HG02588 (cell line): ENCODE measurements at regions not wholly inside any gene's neighbourhood (a gene's known extent, or its start where the extent isn't known, plus 50 kb on each side); places are given as distances from the start of the nearest gene placed in this dataset.
"Not testable (repeated sequence)": the region's sequence is repeated elsewhere in the genome, so short reads cannot be mapped to it uniquely, and the experiment has no call there.

Experiments
- ATAC-seq: cut with Tn5 transposase; IDR thresholded peaks from one replicate; pipeline ENCODE4 v1.9.1; 2021; ENCODE audit warnings: mild to moderate bottlenecking, moderate library complexity; ENCODE audit not compliant: unreplicated experiment

DNA sequence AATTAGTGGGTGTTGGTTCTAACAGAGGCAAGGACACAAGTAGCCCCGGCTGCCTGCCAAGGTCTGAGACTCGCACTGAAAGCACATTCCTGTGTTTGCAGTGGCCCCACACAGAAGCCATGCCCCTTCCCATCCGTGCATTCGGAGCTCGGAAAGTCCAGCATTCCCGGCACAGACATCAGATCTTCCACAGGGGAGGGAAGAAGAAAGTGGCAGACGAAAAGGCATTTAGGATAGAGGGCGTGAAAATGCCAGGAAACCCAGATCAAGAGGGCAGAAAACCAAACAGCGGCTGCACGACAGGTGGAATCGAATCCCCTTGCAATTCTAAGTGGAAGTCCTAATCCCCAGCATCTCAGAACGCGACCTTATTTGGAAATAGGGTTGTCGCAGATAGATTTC is 105.5 kb upstream of the ASB18 start:
- no peak for ATAC-seq

DNA sequence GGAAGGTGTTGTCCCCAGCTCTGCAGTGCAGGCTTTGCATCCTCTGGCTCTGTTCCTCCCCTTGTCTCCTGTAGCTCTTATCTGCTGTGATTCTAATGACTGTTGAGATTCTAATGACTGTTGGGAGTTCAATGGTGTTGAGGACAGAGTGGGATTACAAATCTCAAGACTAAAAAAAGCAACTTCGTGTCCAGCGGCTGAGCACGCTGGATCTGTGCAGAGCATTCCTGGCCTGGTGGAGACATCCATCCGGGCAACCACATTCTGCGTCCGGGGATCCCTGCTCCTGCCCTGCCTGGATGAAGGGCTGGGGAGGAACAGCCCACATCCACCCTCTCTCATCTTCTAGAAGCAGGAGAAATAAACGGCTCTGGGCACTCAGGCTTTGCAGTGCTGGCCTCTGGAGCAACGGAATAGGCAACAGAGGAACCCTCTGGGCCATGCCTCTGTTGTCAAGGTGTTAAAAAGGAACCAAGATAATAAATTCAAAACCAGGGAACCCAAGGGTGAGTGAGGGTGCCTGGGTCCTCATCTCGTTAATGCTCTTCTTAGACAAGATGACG is 106.7 kb upstream of the ASB18 start:
- no peak for ATAC-seq

GRCh38 chr2:236375973-236376476 is 111.8 kb upstream of the ASB18 start:
- ATAC-seq = no peak

DNA sequence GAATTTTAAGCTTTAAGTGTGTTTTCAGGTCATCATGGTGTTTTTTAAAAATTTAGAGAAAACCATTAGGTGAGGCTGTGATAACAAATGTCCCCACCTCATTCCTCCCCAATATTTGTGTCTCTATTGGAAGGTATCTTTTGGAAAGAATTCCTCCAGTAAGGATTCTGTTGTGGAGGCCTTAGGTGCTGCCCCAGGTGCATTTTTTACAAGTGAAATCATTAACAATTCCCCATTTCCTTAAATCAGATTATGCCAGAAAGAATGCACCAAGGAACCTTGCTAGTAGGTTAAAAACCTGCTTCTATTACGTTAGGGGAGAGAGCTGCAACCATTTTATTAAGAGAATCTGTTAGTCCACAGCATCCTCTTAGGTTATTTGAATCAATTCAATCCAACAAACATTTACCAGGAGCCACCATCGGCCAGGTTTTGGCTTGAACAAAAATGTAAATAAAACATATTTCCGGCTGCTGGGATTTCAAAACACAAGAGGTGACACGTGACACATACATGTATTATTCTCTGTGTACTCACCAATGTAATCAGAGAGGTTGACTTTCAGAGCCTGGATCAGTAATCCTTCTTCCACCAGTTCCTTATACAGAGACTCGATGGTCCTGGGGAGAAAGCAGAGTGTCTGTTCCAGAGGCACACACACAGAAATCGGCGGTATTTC is 112.5 kb upstream of the ASB18 start:
- no peak for ATAC-seq

DNA sequence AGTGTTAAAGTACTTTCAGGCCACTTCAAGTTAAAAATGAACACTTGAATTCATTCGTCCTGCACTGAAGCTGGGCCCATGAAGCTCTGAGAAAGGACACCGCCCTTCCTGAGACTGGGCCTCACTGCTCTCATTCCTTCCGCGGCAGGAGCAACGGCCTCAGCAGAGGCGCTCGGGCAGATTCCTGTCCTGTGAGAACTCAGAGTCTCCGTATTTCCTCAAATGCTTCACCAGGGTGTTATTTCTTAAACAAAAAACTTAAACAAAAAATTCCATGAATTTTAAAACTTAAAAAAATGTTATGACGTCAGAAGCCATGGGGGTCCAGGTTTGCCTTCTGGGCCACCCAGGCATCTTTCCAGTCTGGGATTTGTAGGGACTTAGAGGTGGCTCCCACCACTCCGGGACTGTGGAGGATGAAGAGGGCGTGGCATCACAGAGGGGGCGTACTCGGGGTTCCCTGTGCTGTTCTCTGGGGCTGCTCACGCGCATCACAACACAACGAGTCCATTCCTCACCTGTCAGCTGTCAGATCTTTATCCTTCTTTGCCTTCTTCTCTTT is 115.9 kb upstream of the ASB18 start:
- ATAC-seq = no peak

GRCh38 chr2:236381253-236381652 is 117.0 kb upstream of the ASB18 start:
- not testable (repeated sequence) for ATAC-seq

DNA sequence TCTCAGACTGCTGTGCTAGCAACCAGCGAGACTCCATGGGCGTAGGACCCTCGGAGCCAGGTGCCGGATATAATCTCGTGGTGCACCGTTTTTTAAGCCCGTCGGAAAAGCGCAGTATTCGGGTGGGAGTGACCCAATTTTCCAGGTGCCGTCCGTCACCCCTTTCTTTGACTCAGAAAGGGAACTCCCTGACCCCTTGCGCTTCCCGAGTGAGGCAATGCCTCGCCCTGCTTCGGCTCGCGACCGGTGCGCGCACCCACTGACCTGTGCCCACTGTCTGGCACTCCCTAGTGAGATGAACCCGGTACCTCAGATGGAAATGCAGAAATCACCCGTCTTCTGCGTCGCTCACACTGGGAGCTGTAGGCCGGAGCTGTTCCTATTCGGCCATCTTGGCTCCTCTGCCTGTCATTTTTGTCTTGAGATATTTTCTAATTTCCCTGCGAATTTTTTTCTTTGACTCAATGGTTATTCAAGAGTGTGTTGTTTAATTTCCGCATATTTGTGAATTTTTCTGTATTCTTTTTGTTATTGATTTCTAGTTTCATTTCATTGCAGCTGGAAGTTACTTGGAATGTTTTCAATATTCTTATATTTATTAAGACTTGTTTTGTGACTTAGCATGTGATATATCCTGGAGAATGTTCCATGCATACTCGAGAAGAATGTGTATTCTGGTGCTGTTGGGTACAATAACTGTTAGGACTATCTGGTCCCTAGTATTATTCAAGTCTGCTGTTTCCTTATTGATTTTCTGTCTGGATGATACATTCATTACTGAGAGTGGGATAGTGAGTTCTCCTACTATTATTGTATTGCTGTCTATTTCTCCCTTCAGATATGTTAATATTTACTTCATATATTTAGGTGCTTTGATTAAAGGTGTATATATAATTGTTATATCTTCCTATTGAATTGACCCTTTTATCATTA is 125.3 kb upstream of the ASB18 start:
- not testable (repeated sequence) for ATAC-seq

DNA sequence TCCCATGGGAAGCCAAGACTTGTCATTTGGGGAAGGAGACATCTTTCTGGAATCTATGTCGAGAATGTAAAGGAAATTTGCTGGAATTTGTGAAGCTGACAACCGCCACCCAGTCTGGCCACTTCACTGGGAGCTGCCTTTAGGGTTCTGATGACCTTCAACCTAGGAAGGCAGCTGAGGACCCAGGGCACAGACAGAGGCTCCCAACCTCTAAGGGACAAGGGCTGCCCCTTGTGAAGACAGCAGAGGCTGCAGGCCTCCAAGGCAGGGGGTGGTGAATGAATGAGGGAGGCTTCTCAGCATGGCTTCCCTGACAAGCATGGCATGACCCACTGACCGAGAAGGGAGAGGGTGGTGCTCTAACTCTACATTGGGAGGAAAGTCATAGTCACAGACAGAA is 128.9 kb upstream of the ASB18 start:
- no peak for ATAC-seq

- ATAC-seq = no peak
Observed at GRCh38 chr2:236393581-236393980, 129.4 kb upstream of the ASB18 start.

DNA sequence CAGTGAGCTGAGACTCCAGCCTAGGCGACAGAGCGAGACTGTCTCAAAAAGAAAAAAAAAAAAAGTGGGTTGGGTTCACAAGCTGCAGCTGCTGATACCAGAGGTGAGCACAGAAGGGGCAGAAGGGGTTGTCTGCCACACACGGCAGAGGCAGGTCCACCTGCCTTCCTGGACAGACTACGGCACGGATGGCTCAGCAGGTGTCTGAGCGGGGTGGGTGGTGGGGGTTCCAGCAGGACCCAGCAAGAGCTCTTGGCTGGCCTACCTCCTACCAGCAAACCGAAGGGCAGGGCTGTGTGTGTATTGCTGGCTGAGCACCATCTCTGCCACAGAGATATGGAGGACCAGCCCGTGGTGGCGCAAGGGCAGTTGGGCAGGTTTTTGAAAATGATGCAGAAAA is 130.4 kb upstream of the ASB18 start:
- ATAC-seq = no peak

DNA sequence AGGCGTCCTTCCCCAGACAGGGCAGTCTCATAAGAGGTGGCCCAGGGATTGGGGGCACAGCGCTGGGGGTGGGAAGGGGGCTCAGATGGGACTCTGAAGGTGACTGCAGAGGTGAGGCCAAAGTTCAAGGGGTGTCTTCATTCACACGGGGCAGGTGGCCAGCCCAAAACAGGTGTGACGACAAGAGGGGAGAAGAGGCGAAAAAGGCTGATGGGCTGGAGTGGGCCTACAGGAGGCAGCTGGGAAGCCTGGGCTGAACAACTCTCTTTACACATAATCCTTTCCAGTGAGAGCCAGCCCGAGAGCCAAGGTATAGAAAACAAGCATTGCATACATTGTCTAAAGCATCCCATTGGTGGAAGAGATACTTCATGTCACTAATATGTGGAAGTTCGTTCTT is 130.9 kb upstream of the ASB18 start:
- no peak for ATAC-seq

DNA sequence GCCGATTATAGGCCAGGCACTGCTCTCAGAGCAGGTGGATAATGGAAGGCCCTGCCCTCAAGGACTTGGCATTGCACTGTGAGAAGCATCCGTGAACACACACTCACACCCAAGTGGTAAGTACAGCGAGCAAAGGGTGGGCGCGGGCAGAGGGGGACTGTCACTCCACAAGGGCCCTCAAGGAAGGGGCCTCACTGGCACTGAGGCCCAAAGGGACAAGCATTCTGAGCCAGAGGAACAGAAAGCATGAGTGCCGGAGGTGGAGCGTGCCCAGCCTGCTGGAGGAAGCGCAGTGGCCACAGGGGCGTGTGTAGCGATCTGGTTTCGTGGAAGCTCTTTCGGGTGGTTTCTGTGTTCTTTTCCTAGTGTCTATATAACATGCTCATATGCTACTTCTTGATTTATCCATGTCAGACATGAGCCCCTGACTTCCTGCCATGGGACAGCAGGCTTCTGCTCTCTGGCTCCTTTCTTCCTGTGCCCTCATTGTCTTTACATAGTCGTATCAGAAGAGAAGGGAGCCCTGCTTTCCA is 132.7 kb upstream of the ASB18 start:
- no peak for ATAC-seq

DNA sequence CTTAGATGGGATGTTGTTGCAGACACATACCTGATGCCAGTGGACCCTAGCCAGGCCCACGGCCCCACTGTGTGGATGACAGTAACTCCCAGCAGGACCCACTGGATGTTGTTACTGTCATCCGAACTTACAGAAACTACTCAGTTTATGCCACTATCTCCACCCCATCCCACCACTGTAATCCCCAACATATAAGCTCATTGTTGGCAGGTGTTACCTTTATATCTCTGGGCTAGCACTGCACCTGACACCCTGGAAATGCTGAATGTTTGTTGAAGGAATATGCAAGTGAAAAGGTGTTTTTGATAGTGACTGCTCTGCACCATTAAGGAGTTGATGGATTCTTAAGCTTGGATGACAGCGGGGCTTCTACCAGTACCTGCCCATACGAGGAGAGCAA is 133.5 kb upstream of the ASB18 start:
- no peak for ATAC-seq

GRCh38 chr2:236399409-236399808 is 135.2 kb upstream of the ASB18 start:
- ATAC-seq = no peak

- no peak for ATAC-seq
Observed at GRCh38 chr2:236400046-236400574, 135.9 kb upstream of the ASB18 start.

DNA sequence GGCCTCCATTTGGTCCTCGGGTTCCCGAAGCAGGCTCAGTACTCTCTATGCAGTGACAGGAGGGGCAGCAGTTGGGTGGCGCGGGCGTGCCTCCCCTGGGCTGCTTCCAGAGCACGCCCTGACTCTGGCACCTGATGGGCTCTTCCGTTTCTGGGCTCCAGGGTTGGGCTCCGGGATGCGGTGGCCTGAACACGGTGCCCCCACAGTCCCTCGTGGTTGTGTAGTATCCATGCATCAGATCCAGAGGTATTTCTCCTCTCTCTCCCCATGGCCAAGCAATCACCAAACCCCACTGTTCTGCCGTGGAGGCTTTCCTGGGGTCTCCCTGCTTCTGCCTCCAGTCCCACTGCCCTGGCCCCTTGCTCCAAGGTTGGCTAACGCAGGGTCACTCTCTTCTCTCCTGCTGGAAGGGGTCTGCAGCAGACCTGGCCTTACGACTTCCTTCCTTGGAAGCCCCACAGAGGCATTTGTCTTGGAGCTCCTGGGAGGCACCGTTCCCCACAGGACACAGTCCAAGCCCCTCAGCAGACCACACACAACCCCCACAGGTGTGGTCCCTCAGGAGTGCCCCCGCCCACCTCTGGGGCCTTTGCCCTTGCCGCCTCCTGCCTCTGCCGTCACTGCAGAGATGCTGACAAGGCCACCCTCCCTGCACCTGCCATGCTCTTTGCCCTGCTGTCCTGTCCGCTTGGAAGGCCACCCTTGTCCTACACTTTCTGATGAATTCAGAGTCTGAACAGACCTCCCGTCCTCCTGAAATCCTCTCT is 136.6 kb upstream of the ASB18 start:
- no peak for ATAC-seq

- ATAC-seq = no peak
Observed at GRCh38 chr2:236402033-236402790, 138.0 kb upstream of the ASB18 start.

- ATAC-seq = no peak
Observed at GRCh38 chr2:236403125-236403524, 138.9 kb upstream of the ASB18 start.

- ATAC-seq = no peak
Observed at GRCh38 chr2:236403811-236404210, 139.6 kb upstream of the ASB18 start.
